Stimulated activated CD4-positive, alpha-beta T cell treated with anti-CD3 and anti-CD28 coated beads, Interleukin-1b, Interleukin-23, amount 100 ng/mL, for 48 hours (primary cell): ENCODE measurements at regions not wholly inside any gene's neighbourhood (a gene's known extent, or its start where the extent isn't known, plus 50 kb on each side); places are given as distances from the start of the nearest gene placed in this dataset.
"Not testable (repeated sequence)": the region's sequence is repeated elsewhere in the genome, so short reads cannot be mapped to it uniquely, and the experiment has no call there.

Experiments used
- DNase-seq: peaks from one replicate; pipeline ENCODE4 v3.0.0-alpha.2; 2020

DNA sequence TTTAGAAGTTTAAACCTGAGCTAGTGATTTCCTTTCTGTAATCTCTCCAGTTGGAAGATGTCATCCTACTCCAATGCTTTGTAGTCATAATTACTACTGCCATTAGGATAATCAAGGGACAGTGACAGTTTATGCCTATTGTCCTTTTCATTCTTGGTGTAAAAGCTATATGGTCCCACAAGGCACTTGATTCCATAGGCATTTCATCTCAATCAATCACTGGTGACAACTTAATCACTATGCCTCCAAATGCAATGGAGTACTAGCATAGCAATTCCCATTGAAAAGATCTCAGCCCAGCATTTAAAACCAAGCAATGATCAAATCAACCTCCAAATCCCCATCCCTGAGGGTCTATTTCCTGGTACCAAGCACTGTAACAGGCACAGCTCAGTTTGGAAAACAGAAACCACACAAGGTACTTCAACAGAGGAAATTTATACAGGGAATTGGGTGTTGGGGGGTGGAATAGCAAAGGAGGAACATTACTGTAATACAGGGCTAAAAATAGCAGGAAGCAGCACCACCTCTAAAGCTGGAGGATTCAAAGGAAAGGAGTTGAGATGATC is 51.0 kb downstream of the FHIP2A start:
- no peak for DNase-seq

DNA sequence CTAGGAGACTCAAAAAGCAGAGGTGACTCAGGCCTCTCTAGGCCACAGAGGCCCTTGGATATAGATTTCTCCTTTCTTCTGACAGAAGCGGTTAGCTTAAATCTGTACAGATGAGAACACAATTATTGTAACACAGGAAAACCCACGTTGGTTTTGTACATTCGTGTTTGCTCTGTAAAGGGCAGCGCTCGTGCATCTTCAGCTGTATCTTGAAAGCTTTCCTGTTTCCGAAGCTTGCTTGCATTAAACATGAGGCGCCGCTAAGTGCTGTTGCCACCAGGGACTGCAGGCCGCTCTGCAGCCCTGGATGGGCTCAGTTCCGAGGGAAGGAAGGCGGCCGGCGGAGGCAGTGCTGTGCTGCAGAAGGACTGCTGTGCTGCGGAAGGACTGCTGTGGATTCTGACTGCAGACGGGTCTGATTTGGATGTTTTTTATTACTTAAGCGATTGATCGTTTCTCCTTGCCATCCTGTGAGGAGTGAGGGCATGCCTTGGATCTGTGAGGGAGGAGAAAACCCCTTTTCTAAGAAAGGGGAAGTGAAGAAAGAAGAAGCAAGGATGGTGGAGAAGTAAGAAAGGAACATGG is 53.3 kb downstream of the FHIP2A start:
- peak; percentile 16 for DNase-seq

DNA sequence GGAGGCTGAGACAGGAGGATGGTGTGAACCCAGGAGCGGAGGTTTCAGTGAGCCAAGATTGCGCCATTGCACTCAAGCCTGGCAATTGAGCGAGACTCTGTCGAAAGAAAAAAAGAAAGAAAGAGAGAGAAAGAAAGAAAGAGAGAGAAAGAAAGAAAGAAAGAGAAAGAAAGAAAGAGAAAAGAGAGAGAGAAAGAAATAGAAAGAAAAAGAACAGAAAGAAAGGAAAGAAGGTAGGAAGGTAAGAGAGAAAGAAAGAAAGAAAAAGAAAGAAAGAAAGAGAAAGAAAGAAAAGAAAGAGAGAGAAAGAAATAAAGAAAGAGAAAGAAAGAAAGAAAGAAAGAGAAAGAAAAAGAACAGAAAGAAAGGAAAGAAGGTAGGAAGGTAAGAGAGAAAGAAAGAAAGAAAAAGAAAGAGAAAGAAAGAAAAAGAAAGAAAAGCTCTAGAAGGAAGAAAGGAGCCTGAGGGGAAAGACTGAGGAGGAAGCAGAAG is 54.1 kb downstream of the FHIP2A start:
- not testable (repeated sequence) for DNase-seq

DNA sequence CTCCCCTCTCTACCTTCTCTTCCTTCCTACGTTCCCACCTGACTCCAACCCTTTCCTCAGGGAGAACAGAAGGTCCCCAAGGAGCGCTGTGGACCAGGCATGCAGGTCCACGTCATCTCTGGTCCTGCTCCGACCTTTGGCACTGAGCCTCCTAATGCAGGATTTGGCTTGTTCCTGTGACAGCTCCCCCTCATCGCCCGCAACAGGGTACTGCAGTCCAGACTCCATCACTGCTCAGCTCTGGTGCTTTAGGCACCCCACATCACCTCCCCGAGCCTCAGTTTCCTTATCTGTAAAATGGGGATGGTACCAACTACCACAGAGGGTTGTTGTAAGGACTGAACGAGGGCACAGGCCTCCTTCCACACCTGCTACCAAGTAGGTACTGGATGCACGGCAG is 54.6 kb downstream of the FHIP2A start:
- no peak for DNase-seq

DNA sequence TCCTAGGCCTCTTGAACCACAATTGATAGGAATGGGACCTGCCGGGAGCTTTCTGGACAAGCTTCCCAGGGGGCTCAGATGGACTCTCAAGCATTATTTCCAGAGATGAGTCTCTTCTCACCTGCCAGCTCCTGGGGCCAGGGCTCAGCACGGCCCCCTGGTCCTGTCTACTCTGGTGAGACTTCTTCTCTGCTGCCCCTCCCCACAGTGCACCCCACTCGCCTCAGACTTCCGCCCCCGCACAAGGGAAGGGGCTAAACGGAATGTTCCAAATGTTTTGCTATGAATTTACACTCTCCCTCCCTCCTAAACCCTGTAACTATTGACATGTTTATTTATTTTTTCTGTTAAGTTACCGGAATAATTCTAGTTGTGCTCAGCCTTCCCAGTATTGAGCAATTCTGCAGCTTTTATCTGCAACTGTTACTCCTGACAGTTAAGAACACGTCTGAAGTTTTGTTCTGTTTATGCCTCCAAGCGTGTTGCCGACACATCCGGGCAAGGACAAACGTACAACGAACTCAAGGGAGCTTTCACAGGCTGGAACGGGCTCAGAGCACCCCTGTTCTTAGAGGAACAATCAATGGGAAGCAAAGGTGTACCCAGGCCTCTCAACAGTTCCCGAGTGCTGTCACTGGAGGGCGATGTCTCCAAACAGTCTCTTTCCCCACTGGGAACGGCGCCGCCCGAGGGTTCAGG is 55.2 kb downstream of the FHIP2A start:
- DNase-seq = peak; percentile 31

DNA sequence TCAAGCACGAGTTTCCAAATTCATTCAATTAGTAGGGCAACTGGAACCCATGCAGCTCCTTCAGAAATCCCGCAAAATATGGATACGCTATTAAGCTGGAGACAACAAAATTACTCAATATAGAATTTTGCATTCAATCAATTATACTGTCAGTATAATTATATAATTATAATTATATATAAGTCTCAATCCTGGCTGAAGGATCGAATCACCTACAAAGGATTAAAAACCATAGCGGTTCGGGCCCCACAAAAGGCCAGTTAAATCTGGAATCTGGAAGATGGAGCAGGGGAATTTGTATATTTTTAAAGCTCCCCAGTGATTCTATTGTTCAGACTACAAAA is 55.7 kb downstream of the FHIP2A start:
- DNase-seq = no peak

DNA sequence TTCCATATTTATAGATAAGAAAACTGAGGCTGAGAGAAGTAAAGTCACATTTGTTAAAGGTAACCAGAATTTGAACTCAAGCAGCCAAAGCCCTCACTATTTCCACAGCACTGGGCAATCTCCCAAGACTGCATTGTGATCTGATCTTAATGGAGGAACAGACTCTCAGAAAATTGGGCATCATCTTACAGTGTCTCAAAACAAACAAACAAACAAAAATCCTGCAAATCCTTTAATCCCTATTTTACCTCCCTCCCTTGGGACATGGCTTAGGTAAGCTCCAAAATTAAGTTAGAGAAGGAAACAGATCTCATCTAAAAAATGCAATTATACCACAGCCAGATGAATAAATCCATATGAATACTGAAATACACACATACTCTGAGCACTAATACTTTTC is 57.5 kb downstream of the FHIP2A start:
- DNase-seq = no peak

DNA sequence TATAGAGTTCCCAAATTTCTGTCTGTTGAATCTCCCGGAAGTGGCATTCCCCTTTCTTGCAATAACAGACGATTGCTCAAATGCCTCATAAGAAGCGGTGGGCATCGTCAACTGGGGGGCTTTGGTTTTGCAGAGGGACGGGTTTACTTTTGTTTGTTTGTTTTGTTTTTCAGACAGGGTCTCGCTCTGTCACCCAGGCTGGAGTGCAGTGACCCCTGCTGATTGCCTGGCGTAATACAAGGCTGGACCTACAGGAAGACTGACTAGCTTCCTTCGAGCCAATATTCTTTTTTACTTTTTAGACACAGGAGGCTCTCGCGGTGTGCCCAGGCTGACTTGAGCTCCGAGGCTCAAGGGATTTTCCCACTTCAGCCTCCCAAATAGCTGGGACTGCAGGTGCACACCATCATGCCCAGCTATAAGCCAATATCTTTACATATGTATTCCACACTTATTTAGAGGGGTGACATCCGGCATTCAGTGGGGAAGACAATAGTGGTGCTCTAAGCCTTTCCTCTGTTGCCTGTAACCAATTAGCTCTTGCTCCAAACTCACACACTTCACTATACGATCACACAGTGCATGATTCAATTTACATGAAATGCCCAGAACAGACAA is 58.1 kb downstream of the FHIP2A start:
- DNase-seq = peak; percentile 40

DNA sequence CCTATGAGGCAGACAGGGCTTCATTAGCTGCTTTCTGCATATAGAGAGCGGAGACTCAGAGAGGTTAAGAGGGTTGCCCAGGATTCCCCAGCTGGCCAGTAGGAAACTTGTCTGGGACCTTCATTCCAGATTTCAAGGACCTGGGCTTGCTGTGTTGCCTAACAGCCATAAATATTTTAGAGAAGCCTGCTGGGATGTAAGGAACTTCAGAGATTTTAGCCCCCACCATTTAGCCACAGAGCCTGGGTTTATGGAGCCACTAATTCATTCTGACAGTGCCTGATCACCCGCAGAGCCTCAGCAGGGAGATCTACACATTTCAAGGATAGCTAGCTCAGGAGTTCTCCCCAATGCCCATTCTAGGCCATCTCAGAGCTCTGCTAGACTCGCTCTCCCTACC is 56.6 kb upstream of the TRUB1 start:
- no peak for DNase-seq

DNA sequence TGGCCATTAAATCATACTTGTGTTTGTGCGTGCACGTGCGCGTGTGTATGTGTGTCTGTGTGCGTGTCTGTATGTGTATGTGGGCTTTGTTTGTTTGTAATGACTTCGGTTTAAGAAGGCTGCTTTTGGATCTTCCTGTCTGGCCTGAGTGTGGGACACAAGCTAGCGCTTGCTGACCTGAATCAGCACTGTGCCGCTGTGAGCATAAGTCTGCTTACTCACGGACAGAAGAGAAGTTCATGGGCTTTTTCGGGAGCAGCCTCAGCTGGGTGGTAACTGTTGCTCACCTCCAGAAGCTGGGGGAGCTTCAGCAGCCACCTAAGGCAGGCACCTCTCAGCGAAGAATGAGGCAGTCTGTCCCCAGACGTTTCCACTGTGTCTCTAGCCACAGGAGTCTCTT is 56.1 kb upstream of the TRUB1 start:
- no peak for DNase-seq

DNA sequence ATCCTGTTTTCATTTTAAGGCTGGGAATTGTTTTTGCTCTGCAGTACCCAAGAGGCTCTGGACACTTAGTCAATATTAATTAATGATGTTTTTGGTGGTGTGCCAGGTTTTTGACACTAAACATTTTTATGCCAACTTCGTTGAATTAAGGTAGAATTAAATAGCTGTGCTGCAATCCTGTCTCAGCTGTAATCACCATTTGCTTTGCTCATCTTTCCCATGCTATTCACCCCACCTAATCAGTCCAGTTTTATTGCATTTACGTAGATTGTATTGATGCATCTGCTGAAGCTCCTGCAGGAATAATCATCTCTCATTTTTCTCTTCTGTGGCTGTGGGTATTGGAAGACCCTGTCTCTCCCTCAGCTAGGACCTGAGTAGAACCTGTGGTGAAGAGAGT is 52.6 kb upstream of the TRUB1 start:
- DNase-seq = no peak
